HL-60 (cell line): ENCODE measurements at regions not wholly inside any gene's neighbourhood (a gene's known extent, or its start where the extent isn't known, plus 50 kb on each side); places are given as distances from the start of the nearest gene placed in this dataset.

ENCODE experiments used
- DNase-seq, 2 experiments: peaks; one replicate each; pipeline ENCODE4 v3.0.0-alpha.2; 2010 to 2020; ENCODE audit warnings: low read depth in 1 of 2, low spot score in 1 of 2
- H3K27ac ChIP-seq: fragments of 250-450 bp; sonication (Bioruptor Pico); replicated peaks from 2 replicates; pipeline ENCODE4 v1.5.1; 2020; ENCODE audit warnings: mild to moderate bottlenecking, moderate library complexity
- H3K27me3 ChIP-seq: fragments of 250-450 bp; sonication (Bioruptor Pico); 2 replicates; pipeline ENCODE4 v1.5.1; 2021; ENCODE audit warnings: mild to moderate bottlenecking, moderate library complexity; ENCODE audit not compliant: insufficient read depth, poor library complexity, severe bottlenecking
- H3K4me3 ChIP-seq: replicated peaks from 2 replicates; pipeline ENCODE4 v1.5.1; 2011; ENCODE audit warnings: mild to moderate bottlenecking, control low read depth, low read length; ENCODE audit not compliant: insufficient read depth
- GABPA ChIP-seq: IDR thresholded peaks from 2 replicates; pipeline ENCODE4 v1.6.1; 2012; ENCODE audit warnings: low read depth
- POLR2AphosphoS5 ChIP-seq: IDR thresholded peaks from 2 replicates; pipeline ENCODE4 v1.6.1; 2012; ENCODE audit warnings: low read depth
- SPI1 ChIP-seq: IDR thresholded peaks from 2 replicates; pipeline ENCODE4 v1.6.1; 2012; ENCODE audit warnings: low read depth, mild to moderate bottlenecking, borderline replicate concordance
- TF ChIP-seq, protein P1 (sequence below): IDR thresholded peaks from one replicate; pipeline ENCODE4 v1.5.1; 2011; ENCODE audit warnings: low read length, control low read depth, inconsistent platforms; ENCODE audit not compliant: insufficient read depth
- TF ChIP-seq, protein P2 (sequence below): IDR thresholded peaks from 2 replicates; pipeline ENCODE4 v1.6.1; 2012; ENCODE audit warnings: low read depth; ENCODE audit not compliant: insufficient replicate concordance

DNA sequence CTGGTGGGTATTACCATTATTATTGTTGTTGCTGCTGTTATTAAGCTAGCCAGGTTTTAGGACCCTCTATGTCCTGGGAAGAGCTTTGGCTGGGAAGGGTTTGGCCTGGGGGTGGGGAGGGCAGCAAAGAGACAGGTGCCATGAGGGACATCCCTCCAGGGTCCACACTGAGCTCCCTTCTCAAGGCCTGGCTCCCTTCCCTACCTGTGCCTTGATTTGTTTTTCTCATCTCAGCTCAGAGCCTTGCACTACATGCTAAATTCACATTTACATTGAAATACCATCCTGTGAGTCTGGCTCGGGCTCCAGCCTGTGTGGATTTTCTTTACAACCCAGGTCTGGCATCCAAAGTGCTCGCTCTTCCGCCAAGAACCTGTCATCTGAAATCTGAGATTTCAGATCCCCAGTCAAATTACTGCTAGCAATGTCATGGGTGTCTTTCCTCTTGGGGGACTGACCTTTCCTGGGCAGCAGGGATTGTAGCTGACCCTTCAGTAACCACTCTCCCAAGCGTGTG lies 536.3 kb downstream of the PTPRU start:
- Histone ChIP-seq H3K27me3 (no peaks in the 10 kb centered on the region), H3K27ac (no peak overlapping the region), H3K4me3 (no peak overlapping the region)
- no peak for DNase-seq
- TF ChIP-seq GABPA (no peak), POLR2AphosphoS5 (no peak), SPI1 (no peak)
- TF ChIP-seq, protein P1, sequence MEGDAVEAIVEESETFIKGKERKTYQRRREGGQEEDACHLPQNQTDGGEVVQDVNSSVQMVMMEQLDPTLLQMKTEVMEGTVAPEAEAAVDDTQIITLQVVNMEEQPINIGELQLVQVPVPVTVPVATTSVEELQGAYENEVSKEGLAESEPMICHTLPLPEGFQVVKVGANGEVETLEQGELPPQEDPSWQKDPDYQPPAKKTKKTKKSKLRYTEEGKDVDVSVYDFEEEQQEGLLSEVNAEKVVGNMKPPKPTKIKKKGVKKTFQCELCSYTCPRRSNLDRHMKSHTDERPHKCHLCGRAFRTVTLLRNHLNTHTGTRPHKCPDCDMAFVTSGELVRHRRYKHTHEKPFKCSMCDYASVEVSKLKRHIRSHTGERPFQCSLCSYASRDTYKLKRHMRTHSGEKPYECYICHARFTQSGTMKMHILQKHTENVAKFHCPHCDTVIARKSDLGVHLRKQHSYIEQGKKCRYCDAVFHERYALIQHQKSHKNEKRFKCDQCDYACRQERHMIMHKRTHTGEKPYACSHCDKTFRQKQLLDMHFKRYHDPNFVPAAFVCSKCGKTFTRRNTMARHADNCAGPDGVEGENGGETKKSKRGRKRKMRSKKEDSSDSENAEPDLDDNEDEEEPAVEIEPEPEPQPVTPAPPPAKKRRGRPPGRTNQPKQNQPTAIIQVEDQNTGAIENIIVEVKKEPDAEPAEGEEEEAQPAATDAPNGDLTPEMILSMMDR = no peak
- TF ChIP-seq, protein P2, sequence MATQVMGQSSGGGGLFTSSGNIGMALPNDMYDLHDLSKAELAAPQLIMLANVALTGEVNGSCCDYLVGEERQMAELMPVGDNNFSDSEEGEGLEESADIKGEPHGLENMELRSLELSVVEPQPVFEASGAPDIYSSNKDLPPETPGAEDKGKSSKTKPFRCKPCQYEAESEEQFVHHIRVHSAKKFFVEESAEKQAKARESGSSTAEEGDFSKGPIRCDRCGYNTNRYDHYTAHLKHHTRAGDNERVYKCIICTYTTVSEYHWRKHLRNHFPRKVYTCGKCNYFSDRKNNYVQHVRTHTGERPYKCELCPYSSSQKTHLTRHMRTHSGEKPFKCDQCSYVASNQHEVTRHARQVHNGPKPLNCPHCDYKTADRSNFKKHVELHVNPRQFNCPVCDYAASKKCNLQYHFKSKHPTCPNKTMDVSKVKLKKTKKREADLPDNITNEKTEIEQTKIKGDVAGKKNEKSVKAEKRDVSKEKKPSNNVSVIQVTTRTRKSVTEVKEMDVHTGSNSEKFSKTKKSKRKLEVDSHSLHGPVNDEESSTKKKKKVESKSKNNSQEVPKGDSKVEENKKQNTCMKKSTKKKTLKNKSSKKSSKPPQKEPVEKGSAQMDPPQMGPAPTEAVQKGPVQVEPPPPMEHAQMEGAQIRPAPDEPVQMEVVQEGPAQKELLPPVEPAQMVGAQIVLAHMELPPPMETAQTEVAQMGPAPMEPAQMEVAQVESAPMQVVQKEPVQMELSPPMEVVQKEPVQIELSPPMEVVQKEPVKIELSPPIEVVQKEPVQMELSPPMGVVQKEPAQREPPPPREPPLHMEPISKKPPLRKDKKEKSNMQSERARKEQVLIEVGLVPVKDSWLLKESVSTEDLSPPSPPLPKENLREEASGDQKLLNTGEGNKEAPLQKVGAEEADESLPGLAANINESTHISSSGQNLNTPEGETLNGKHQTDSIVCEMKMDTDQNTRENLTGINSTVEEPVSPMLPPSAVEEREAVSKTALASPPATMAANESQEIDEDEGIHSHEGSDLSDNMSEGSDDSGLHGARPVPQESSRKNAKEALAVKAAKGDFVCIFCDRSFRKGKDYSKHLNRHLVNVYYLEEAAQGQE = no peak

DNA sequence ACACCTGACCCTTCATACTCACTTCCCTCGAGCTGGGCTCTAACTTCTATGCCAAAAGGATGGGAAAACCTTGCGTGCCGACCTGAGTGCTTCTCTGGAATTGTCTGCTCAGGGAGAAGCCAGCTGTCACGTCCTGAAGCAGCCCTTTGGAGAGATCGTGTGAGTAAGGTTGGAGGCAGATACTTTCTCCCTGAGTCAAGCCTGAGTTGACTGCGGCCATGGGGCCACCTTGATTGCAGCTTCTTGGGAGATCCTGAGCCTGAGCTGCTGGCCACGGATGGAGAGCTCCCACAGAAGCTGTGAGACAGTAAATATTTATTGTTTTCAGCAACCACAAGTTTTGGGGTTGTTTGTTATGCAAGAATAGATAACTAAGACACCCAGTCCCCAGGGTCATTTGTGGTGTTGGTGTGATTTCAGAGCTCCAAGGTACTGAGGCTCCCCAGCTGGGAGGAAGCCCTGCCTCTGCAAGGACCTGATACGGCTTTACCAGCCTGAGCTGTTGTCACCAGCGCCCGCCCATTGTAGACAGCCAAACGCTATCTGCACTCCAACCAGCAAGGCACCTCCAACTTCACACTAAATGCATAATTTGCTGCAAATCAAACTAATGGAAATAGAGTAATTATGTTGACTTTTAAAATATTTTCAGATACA lies 531.6 kb downstream of the PTPRU start:
- TF ChIP-seq, protein P2 = no peak
- TF ChIP-seq POLR2AphosphoS5 = no peak
- TF ChIP-seq, protein P1 = no peak
- no peak for TF ChIP-seq GABPA
- TF ChIP-seq SPI1 = no peak

DNA sequence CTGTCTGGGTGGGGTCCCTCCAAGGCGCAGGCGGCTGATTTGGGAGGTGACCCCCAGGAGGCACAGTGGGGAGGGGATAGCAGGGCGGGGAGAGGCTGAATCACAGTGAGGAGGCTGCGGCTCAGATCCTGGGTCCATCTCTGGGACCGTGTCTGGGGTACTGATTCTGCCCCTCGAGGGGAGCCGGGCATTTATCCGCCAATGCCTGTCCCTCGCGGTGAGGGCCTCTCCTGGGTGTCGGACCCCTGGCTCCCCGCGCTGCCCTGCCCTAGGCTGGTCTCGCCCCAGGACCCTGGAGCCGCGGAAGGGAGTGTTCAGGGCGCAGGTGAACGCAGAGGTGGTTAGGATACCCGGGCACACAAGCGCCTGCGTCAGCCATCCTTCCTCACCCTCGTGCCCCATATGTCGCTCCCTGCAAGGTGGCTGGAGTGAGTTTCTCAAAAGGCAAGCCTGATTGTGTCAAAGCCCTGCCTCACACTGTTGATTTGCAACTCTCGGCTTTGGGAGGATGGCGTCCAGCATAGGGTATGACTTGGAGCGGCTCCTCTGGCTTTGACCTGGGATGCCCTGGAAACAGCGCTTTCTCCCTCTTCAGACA lies 530.9 kb downstream of the PTPRU start:
- Histone ChIP-seq H3K27ac (no peak overlapping the region), H3K27me3 (no peaks in the 10 kb centered on the region), H3K4me3 (no peak overlapping the region)
- no peak for DNase-seq
- TF ChIP-seq, protein P1 = no peak
- TF ChIP-seq GABPA = no peak
- no peak for TF ChIP-seq POLR2AphosphoS5
- no peak for TF ChIP-seq SPI1
- TF ChIP-seq, protein P2 = no peak

More for the DNA sequence above, 531.6 kb downstream of the PTPRU start:
- DNase-seq = no peak
- no peak overlapping the region for H3K4me3 ChIP-seq
- H3K27me3 ChIP-seq = no peaks in the 10 kb centered on the region
- no peak overlapping the region for H3K27ac ChIP-seq
